Keratinocyte (primary cell): ENCODE measurements at regions not wholly inside any gene's neighbourhood (a gene's known extent, or its start where the extent isn't known, plus 50 kb on each side); places are given as distances from the start of the nearest gene placed in this dataset.

Experiments used
- DNase-seq: peaks from one replicate; pipeline ENCODE4 v3.0.0-alpha.2; 2011; ENCODE audit warnings: low read depth, missing footprints, low spot score
- FAIRE-seq: peaks from 2 replicates; lab custom pipeline; 2011; peaks lifted over from hg19 to GRCh38; lab: Jason Lieb, UNC
- H2AFZ ChIP-seq: 2 replicates; pipeline ENCODE4 v1.6.0; 2012; ENCODE audit warnings: low read length, control low read depth, inconsistent platforms; ENCODE audit not compliant: control insufficient read depth
- H3K27ac ChIP-seq: 2 replicates; pipeline ENCODE4 v1.5.1; 2011; ENCODE audit warnings: low read length; ENCODE audit not compliant: control insufficient read depth, insufficient read depth
- H3K27me3 ChIP-seq: 3 replicates; pipeline ENCODE4 v1.6.0; 2011; ENCODE audit warnings: low read length; ENCODE audit not compliant: control insufficient read depth, insufficient read depth; ENCODE audit errors: extremely low read depth
- H3K36me3 ChIP-seq, 2 experiments: 2 replicates in 1 of 2; 3 replicates in 1 of 2; pipeline ENCODE4 v1.5.1; 2011; ENCODE audit warnings: low read length in 2 of 2, mild to moderate bottlenecking in 1 of 2; ENCODE audit not compliant: control insufficient read depth in 2 of 2, insufficient read depth in 2 of 2; ENCODE audit errors: extremely low read depth in 1 of 2
- H3K4me1 ChIP-seq: 3 replicates; pipeline ENCODE4 v1.5.1; 2011; ENCODE audit warnings: low read length; ENCODE audit not compliant: control insufficient read depth, insufficient read depth; ENCODE audit errors: extremely low read depth
- H3K4me2 ChIP-seq: 3 replicates; pipeline ENCODE4 v1.6.0; 2011; ENCODE audit warnings: low read depth, low read length; ENCODE audit not compliant: control insufficient read depth, insufficient read depth; ENCODE audit errors: extremely low read depth
- H3K4me3 ChIP-seq, 3 experiments: fragments of 200-600 bp in 1 of 3; sonication (generic) in 1 of 3; 2 replicates in 2 of 3; 3 replicates in 1 of 3; pipeline ENCODE4 v1.5.1; 2011 to 2016; ENCODE audit warnings: low read length in 3 of 3, mild to moderate bottlenecking in 3 of 3, control low read depth in 2 of 3, inconsistent platforms in 1 of 3, low read depth in 1 of 3, mixed read lengths in 1 of 3, mixed run types in 1 of 3, moderate library complexity in 1 of 3; ENCODE audit not compliant: control insufficient read depth in 2 of 3, insufficient read depth in 2 of 3; ENCODE audit errors: extremely low read depth in 1 of 3
- H3K79me2 ChIP-seq: 2 replicates; pipeline ENCODE4 v1.6.0; 2012; ENCODE audit warnings: low read length; ENCODE audit not compliant: control insufficient read depth, insufficient read depth
- H3K9ac ChIP-seq: 3 replicates; pipeline ENCODE4 v1.6.0; 2011; ENCODE audit warnings: low read length; ENCODE audit not compliant: control insufficient read depth, insufficient read depth; ENCODE audit errors: extremely low read depth
- H3K9me1 ChIP-seq: 3 replicates; pipeline ENCODE4 v1.6.0; 2011; ENCODE audit warnings: low read length; ENCODE audit not compliant: control insufficient read depth, insufficient read depth; ENCODE audit errors: extremely low read depth
- H3K9me3 ChIP-seq: 2 replicates; pipeline ENCODE4 v1.5.1; 2012; ENCODE audit warnings: low read depth, low read length; ENCODE audit not compliant: control insufficient read depth
- H4K20me1 ChIP-seq: 3 replicates; pipeline ENCODE4 v1.6.0; 2011; ENCODE audit warnings: low read length; ENCODE audit not compliant: control insufficient read depth, insufficient read depth; ENCODE audit errors: extremely low read depth
- CTCF ChIP-seq, 3 experiments: IDR thresholded peaks in 1 of 3; conservative IDR thresholded peaks in 1 of 3; optimal IDR thresholded peaks in 1 of 3; 2 replicates in 2 of 3; 3 replicates in 1 of 3; pipeline versions ENCODE3 to v1.5.1; 2011; ENCODE audit warnings: low read length in 3 of 3, mild to moderate bottlenecking in 3 of 3, moderate library complexity in 2 of 3, control low read depth in 1 of 3, inconsistent platforms in 1 of 3; ENCODE audit not compliant: insufficient read depth in 2 of 3; ENCODE audit errors: extremely low read depth in 1 of 3
- EZH2 ChIP-seq: IDR thresholded peaks from one replicate; pipeline ENCODE4 v1.6.1; 2012; ENCODE audit warnings: inconsistent platforms, mild to moderate bottlenecking, low read length, moderate library complexity
- dilution Hi-C: fragments of 300-500 bp; cut with MboI; formaldehyde crosslinking; loops from one replicate; pipeline ENCODE4 v1.7.0; 2020; ENCODE audit warnings: low sequenced_read_pairs; ENCODE audit not compliant: extremely low pct_ligation_motif_present

GRCh38 chr2:7189106-7189505 lies 271.9 kb downstream of the RNF144A start:
- Histone ChIP-seq H3K4me1 (peaks cover 16% of the 10 kb centered on the region), H3K27me3 (no peaks in the 10 kb centered on the region), H3K9ac (no peak overlapping the region), H3K4me3 (no peak overlapping the region), H3K79me2 (no peaks in the 10 kb centered on the region), H2AFZ (no peak overlapping the region), H4K20me1 (no peaks in the 10 kb centered on the region), H3K9me3 (no peaks in the 10 kb centered on the region), H3K36me3 (no peaks in the 10 kb centered on the region), H3K4me2 (no peak overlapping the region), H3K27ac (no peak overlapping the region), H3K9me1 (no peaks in the 10 kb centered on the region)
- dilution Hi-C loops, result no loop called here
- no peak for TF ChIP-seq CTCF (optimal IDR thresholded peaks at IDR 0.05 in 1 of 3, IDR thresholded peaks at IDR 0.05 in 1 of 3, conservative IDR thresholded peaks at IDR 0.05 in 1 of 3; ENCODE audit: extremely low read depth in 1 of 3, insufficient read depth in 2 of 3, low read length in 3 of 3)
- no peak for TF ChIP-seq EZH2
- DNase-seq (no peak), FAIRE-seq (no peak)

GRCh38 chr2:7190587-7191324 lies 273.5 kb downstream of the RNF144A start:
- H3K4me3 ChIP-seq, result no peak overlapping the region
- no peak overlapping the region for H3K9ac ChIP-seq
- H3K4me2 ChIP-seq, result no peak overlapping the region
- H3K27me3 ChIP-seq, result no peaks in the 10 kb centered on the region
- H4K20me1 ChIP-seq, result no peaks in the 10 kb centered on the region
- no peak for DNase-seq
- FAIRE-seq, result no peak
- no peak overlapping the region for H3K27ac ChIP-seq
- no peaks in the 10 kb centered on the region for H3K9me3 ChIP-seq
- H3K4me1 ChIP-seq, result peaks cover 16% of the 10 kb centered on the region
- TF ChIP-seq EZH2 (no peak), CTCF (optimal IDR thresholded peaks at IDR 0.05 in 1 of 3, IDR thresholded peaks at IDR 0.05 in 1 of 3, conservative IDR thresholded peaks at IDR 0.05 in 1 of 3; ENCODE audit: extremely low read depth in 1 of 3, insufficient read depth in 2 of 3, low read length in 3 of 3) (no peak)
- dilution Hi-C loops, result no loop called here
- no peaks in the 10 kb centered on the region for H3K79me2 ChIP-seq
- H3K9me1 ChIP-seq, result no peaks in the 10 kb centered on the region
- no peak overlapping the region for H2AFZ ChIP-seq
- no peaks in the 10 kb centered on the region for H3K36me3 ChIP-seq
